ENCODE measurements at regions not wholly inside any gene's neighbourhood (a gene's known extent, or its start where the extent isn't known, plus 50 kb on each side); places are given as distances from the start of the nearest gene placed in this dataset.

DNA sequence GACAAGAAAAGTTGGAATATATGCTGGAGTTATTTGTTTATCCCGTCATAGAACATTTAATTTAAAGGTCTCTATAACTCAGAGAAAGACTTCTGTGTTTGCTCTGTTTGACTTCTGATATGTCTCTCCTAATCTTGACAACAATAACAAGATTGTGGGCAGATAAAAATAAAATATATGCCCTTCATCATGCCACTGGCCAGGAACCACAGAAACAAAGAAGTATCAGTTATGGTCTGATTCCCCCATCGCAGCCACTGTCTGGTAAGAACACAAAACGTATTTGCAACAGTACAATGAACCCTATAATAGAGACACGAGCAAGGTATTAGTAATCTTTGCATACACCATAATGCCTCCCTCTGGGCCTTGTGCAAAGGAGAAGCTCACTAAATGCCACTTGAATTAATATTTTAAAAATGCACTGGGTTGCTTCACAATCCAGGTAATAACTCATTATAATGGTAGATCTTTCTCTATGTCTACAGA, 1498.3 kb downstream of the CDH11 start:
- no peak for TF ChIP-seq YY1 (IDR thresholded peaks at IDR 0.05; ENCODE audit: low read depth)
- TF ChIP-seq, protein P1, sequence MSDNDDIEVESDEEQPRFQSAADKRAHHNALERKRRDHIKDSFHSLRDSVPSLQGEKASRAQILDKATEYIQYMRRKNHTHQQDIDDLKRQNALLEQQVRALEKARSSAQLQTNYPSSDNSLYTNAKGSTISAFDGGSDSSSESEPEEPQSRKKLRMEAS (IDR thresholded peaks at IDR 0.05) = no peak
- no peak for TF ChIP-seq CEBPB (IDR thresholded peaks at IDR 0.05)
- TF ChIP-seq EGR1 (IDR thresholded peaks at IDR 0.05) = no peak
- TF ChIP-seq CREB1 (IDR thresholded peaks at IDR 0.05; ENCODE audit: low read depth) = no peak
- no peak for TF ChIP-seq RAD21 (IDR thresholded peaks at IDR 0.05; ENCODE audit: low read depth)
- TF ChIP-seq TCF12 (IDR thresholded peaks at IDR 0.05; ENCODE audit: low read depth) = no peak
- TF ChIP-seq NFIC (IDR thresholded peaks at IDR 0.05) = no peak
- TF ChIP-seq EP300 (IDR thresholded peaks at IDR 0.05; ENCODE audit: borderline replicate concordance) = no peak
- TF ChIP-seq, protein P2, sequence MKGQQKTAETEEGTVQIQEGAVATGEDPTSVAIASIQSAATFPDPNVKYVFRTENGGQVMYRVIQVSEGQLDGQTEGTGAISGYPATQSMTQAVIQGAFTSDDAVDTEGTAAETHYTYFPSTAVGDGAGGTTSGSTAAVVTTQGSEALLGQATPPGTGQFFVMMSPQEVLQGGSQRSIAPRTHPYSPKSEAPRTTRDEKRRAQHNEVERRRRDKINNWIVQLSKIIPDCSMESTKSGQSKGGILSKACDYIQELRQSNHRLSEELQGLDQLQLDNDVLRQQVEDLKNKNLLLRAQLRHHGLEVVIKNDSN (IDR thresholded peaks at IDR 0.05) = no peak
- TF ChIP-seq, protein P3, sequence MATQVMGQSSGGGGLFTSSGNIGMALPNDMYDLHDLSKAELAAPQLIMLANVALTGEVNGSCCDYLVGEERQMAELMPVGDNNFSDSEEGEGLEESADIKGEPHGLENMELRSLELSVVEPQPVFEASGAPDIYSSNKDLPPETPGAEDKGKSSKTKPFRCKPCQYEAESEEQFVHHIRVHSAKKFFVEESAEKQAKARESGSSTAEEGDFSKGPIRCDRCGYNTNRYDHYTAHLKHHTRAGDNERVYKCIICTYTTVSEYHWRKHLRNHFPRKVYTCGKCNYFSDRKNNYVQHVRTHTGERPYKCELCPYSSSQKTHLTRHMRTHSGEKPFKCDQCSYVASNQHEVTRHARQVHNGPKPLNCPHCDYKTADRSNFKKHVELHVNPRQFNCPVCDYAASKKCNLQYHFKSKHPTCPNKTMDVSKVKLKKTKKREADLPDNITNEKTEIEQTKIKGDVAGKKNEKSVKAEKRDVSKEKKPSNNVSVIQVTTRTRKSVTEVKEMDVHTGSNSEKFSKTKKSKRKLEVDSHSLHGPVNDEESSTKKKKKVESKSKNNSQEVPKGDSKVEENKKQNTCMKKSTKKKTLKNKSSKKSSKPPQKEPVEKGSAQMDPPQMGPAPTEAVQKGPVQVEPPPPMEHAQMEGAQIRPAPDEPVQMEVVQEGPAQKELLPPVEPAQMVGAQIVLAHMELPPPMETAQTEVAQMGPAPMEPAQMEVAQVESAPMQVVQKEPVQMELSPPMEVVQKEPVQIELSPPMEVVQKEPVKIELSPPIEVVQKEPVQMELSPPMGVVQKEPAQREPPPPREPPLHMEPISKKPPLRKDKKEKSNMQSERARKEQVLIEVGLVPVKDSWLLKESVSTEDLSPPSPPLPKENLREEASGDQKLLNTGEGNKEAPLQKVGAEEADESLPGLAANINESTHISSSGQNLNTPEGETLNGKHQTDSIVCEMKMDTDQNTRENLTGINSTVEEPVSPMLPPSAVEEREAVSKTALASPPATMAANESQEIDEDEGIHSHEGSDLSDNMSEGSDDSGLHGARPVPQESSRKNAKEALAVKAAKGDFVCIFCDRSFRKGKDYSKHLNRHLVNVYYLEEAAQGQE (IDR thresholded peaks at IDR 0.05; ENCODE audit: low read depth) = no peak
- TF ChIP-seq ZBTB7A (IDR thresholded peaks at IDR 0.05; ENCODE audit: low read depth) = no peak
- TF ChIP-seq FOXM1 (IDR thresholded peaks at IDR 0.05; ENCODE audit: borderline replicate concordance, low read depth) = no peak
- no peak for TF ChIP-seq TAF1 (IDR thresholded peaks at IDR 0.05; ENCODE audit: low read depth)
- no peak for TF ChIP-seq TEAD4 (IDR thresholded peaks at IDR 0.05)

DNA sequence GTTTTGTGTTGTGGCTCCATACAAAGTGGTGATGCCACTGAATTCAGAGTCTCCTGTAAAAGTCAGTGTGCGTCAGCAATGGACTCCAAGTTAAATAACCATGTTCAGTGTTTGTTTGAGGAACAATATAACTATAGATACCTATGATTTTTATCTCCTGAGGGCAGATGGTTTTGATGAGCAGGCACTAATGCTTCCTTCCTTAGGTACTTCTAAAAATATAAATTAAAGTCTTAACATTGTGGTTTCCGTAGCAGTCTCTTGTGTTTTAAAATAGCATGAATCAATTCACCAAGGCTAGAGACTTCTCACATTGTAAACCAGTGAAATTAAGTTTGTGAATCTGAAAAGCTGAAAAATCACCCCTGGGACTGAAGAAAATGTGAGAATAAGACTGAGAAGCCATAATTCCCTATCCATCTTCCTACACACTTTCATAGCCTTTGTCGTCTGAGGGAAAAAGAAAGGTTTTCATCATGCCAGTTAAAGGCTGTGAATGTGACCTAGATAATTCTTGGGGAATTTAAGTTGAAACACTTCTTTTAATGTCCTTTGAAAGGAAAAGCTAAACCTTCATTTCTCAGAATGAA, 1502.9 kb downstream of the CDH11 start:
- no peak for TF ChIP-seq CEBPB (IDR thresholded peaks at IDR 0.05)
- TF ChIP-seq, protein P1 (IDR thresholded peaks at IDR 0.05) = no peak

DNA sequence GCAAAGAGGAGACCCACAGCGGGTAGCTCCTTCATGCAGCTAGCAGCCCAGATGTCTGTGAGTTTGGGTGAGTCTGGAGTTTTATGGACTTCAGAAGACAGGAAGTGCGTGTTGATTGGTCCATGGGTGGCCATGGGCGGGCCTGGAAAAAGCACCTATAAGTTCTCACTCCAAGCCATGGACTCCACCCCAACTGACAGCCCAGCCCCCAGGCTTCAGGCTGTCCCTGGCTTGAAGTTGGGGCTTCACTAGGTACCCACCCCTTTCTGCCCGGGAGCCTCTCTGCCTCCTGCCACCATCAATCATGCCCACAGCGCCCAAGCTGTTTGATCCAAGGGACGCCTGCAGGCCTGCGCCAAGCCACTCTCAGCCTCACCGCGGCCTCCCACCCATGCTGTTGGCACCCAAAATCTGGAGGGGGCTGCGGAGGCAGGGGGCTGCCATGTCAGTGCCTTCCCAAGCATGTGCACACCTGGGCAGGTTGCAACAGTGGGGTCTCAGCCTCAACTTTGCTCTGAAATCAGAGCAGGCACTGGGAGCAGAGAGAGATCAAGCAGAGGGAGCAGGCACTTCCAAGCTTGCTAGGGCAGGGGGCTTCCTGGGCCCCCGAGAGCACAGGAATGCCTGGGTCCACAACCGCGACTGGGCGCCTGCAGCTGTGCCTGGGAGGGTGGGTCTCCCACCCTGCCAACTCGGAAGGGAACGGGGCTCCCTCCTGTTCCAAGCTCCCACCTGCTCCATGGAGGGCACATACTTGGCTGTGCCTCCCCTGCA, 1503.7 kb downstream of the CDH11 start:
- TF ChIP-seq FOXM1 (IDR thresholded peaks at IDR 0.05; ENCODE audit: borderline replicate concordance, low read depth) = no peak
- TF ChIP-seq, protein P3 (IDR thresholded peaks at IDR 0.05; ENCODE audit: low read depth) = no peak
- TF ChIP-seq TAF1 (IDR thresholded peaks at IDR 0.05; ENCODE audit: low read depth) = no peak

DNA sequence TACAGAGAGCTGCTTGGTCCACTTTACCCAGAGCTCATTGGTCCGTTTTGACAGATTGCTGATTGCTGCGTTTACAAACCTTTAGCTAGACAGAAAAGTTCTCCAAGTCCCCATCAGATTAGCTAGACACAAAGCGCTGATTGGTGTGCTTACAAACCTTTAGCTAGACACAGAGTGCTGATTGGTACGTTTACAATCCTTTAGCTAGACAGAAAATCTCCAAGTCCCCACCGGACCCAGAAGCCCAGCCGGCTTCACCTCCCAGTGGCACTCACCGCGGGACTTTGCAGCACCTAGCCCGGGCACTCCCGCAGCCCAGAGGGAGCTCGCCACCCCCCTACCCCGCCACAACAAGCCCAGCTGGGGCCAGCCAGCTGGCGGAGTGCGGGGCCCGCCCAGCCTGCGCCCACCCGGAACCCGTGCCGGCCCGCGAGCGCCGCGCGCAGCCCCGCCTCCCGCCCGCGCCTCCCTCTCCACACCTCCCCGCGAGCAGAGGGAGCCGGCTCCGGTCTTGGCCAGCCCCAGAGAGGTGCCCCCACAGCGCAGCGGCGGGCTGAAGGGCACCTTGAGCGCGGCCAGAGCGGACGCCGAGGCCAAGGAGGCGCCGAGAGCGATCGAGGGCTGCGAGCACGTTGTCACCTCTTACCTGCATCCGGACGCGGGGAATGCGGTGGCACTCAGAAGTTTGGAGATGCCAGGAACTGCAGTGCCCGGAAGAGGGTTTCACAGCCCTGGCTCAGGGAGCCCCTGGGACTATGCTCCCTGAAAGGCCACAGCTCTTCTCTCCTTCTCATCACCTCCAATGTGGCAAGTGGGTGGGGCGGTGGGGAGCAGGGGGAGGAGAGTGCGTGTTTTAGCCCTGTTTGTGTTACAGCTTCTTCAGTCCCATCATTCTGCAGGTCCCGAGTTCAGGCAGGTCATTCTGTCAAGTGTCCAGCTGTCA, 1504.5 kb downstream of the CDH11 start:
- TF ChIP-seq CEBPB (IDR thresholded peaks at IDR 0.05) (no peak), TCF12 (IDR thresholded peaks at IDR 0.05; ENCODE audit: low read depth) (no peak), CREB1 (IDR thresholded peaks at IDR 0.05; ENCODE audit: low read depth) (no peak), EP300 (IDR thresholded peaks at IDR 0.05; ENCODE audit: borderline replicate concordance) (no peak), NFIC (IDR thresholded peaks at IDR 0.05) (no peak)
- TF ChIP-seq, protein P2 (IDR thresholded peaks at IDR 0.05) = no peak
- TF ChIP-seq, protein P3 (IDR thresholded peaks at IDR 0.05; ENCODE audit: low read depth) = no peak
